ENCODE measurements at regions not wholly inside any gene's neighbourhood (a gene's known extent, or its start where the extent isn't known, plus 50 kb on each side); places are given as distances from the start of the nearest gene placed in this dataset.

DNA sequence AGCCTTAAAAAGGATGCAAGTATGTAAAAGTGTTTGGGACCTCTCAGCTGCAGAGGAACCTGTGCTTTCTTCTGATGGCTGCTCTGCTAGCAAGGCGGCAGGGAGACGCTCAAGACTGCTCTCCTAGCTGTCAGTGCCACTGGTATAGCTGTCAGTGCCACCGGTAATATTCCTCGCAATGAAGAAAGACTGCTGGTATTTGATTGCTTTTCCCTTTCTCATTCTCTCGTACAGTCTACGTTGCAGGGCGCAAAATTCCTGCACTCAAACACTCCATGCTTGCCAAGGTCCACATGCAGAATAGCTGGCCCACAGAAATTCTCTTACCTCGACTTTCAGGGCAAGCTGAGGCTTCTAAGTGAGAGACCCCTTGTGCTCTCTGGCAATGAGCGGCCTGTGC is 432.6 kb upstream of the KLF6 start:
- DNase-seq: no peak

- DNase-seq: no peak
These were observed 432.2 kb upstream of the KLF6 start for GRCh38 chr10:4217187-4217586.

GRCh38 chr10:4216726-4217125 is 431.7 kb upstream of the KLF6 start:
- no peak for DNase-seq

- no peak for DNase-seq
These were observed 431.1 kb upstream of the KLF6 start for GRCh38 chr10:4215963-4216575.

GRCh38 chr10:4215485-4215884 is 430.5 kb upstream of the KLF6 start:
- DNase-seq: no peak

DNA sequence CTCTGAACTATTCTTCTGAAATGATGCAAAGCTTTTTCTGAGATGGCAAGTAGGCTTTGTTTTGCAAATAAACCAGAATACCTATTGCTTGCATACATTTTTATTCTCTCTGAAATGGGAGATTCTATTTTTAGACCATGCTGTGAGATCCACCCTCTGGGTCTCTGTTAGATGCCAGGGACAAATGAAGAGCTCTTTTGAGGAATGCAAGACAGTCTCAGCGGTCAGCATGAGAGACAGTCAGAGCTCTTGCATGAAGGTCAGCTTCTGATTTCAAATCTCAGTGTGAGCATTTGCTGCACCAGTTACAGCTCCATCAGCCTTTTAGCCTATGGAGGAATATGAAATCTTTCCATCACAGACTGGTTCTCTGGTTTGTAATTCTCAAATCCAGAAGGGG is 429.9 kb upstream of the KLF6 start:
- DNase-seq: no peak

DNA sequence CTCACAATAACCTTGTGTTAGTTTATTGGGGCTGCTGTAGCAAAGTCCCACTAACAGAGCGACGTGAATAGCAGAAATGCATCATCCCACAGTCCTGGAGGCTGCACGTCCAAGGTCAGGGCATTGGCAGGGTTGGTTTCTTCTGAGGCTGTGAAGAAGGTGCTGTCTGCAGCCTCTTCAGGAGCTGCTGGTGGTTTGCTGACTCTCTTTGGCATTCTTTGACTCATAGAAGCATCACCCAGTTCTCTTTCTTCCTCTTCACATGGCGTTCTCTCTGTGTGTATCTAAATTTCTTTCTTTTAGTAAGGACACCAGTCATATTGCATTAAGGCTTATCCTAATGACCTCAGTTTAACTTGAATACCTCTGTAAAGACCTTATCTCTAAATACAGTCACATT is 428.4 kb upstream of the KLF6 start:
- no peak for DNase-seq

DNA sequence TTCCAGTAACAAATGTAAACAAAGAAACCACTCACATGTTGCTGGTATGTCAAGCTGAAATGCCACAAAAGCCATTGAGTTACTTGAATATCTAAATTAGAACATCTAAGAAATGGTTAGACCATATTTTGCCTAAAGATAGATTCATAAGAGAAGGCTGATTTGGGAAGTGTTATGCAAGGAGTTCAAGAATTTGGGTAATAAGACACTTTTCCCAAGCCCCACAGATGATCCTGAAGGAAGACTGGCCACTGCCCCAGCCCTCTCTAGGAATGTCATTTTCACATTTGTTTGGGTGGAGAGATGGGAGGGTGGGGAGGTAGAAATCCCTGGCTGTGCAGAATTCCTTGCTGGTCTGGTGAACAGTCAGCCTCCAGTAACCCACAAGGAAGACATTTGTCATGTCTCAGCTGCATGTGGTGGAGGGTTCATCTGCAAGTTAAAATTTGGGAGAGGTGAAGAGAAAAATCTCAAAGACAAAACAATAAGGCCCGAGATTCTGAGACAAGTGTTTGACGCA is 427.2 kb upstream of the KLF6 start:
- DNase-seq: no peak

- DNase-seq: no peak
These were observed 423.5 kb upstream of the KLF6 start for GRCh38 chr10:4208499-4208898.

- DNase-seq: no peak
These were observed 420.1 kb upstream of the KLF6 start for GRCh38 chr10:4205113-4205512.

GRCh38 chr10:4202938-4203337 is 417.9 kb upstream of the KLF6 start:
- no peak for DNase-seq

GRCh38 chr10:4201866-4202825 is 417.1 kb upstream of the KLF6 start:
- DNase-seq: no peak

GRCh38 chr10:4199196-4199595 is 414.2 kb upstream of the KLF6 start:
- DNase-seq: no peak

GRCh38 chr10:4198216-4198615 is 413.2 kb upstream of the KLF6 start:
- no peak for DNase-seq

DNA sequence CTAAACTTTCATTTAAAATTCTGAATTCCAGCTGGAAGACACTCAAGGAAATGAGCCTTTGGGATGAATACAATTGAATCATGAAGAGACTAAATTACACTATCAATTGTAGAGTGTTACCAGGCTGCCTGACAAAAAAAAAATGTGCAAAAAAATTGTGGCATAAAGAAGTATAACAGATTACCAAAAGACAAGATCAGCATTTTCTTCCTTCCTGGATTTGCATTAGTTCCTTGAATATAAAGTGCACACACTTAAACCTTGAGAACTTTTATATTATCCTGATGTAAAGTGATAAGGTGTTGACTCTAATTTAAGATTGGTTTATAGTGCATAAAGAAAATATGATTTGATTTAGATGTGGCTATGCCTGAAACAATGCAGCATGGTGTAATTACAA is 412.7 kb upstream of the KLF6 start:
- no peak for DNase-seq

- no peak for DNase-seq
These were observed 411.9 kb upstream of the KLF6 start for GRCh38 chr10:4196771-4197390.

DNA sequence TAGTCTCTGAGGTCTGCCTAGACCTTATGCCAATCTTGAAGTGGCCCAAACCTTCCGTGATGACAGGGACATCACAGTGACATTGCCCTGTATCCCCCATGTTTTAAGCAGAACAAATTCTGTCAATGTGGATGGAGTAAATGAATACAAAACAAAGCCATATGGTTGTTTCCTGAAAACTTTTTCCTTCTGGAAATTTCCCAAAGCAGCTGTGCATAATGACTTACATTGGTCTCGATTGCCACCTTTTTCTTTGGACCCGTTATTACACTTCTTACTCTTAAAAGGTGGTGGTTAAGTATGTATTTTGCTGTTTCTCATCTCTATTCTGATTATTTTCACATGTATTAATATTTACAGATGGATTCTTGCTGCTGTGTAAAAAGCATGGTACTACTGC is 411.2 kb upstream of the KLF6 start:
- DNase-seq: no peak

DNA sequence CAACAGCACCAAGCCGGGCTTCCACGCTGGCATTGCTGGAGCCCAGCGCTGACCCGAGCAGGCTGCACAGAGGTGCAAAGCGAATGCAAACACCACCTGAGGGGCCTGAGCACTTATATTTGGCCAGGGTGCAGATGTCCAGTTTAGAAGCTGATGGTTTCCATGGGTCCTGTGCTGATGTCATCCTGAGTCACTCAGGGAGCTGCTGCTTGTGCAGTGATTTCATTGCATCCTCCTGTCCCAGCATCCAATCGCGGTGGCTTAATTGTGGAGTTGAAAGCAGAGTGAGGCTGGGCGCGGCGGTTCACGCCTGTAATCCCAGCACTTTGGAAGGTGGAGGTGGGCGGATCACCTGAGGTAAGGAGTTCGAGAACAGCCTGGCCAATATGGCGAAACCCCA is 410.2 kb upstream of the KLF6 start:
- DNase-seq: no peak

- no peak for DNase-seq
These were observed 409.2 kb upstream of the KLF6 start for GRCh38 chr10:4194231-4194630.

GRCh38 chr10:4191894-4192293 is 406.9 kb upstream of the KLF6 start:
- no peak for DNase-seq

- DNase-seq: no peak
These were observed 406.3 kb upstream of the KLF6 start for GRCh38 chr10:4191354-4191753.

GRCh38 chr10:4190876-4191275 is 405.9 kb upstream of the KLF6 start:
- DNase-seq: no peak

GRCh38 chr10:4189281-4189680 is 404.3 kb upstream of the KLF6 start:
- DNase-seq: no peak

DNA sequence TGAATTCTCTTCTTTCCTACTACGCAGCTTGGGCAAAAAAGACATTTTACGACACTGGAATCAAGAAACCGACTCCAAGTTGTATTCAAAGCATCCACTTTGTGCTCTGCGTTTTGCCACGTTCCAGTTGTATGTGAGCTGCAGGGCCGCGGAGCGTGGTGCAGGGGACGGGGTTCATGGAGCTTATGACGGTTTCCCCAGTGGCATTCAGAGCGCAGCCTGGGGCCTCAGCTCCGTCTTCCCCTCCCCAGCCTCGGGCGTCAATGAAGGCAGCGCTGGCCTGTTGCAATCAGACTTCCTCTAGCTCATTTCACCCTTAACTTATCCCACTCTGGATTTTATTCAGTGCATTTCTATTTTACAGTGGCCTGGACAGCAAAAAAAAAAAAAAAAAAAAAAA is 403.4 kb upstream of the KLF6 start:
- DNase-seq: no peak
